GM12878 (cell line): ENCODE measurements at regions not wholly inside any gene's neighbourhood (a gene's known extent, or its start where the extent isn't known, plus 50 kb on each side); places are given as distances from the start of the nearest gene placed in this dataset.

Experiments used
- BRCA1 ChIP-seq: IDR thresholded peaks from 2 replicates; pipeline ENCODE4 v1.6.1; 2011; ENCODE audit warnings: low read depth, low read length, improper control_type of control experiment
- NFIC ChIP-seq: IDR thresholded peaks from 2 replicates; pipeline ENCODE4 v1.6.1; 2012; ENCODE audit warnings: low read depth, mild to moderate bottlenecking, inconsistent platforms, low read length, moderate library complexity
- POLR2AphosphoS5 ChIP-seq: IDR thresholded peaks from 2 replicates; pipeline ENCODE4 v1.6.1; 2011; ENCODE audit warnings: mild to moderate bottlenecking, low read length, inconsistent platforms
- SPI1 ChIP-seq: IDR thresholded peaks from 2 replicates; pipeline ENCODE4 v1.6.1; 2011; ENCODE audit warnings: low read depth, mild to moderate bottlenecking, low read length, moderate library complexity, borderline replicate concordance; ENCODE audit not compliant: insufficient read depth
- TBL1XR1 ChIP-seq: IDR thresholded peaks from 2 replicates; pipeline ENCODE4 v1.6.1; 2012; ENCODE audit warnings: low read depth, low read length, improper control_type of control experiment
- ZBTB11 ChIP-seq: fragments of 450-650 bp; formaldehyde crosslinking; IDR thresholded peaks from 2 replicates; pipeline ENCODE4 v1.5.0; 2022; ENCODE audit warnings: mild to moderate bottlenecking, missing genetic modification characterization
- ZSCAN29 ChIP-seq: fragments of 450-650 bp; IDR thresholded peaks from 2 replicates; pipeline ENCODE4 v1.6.1; 2017; ENCODE audit warnings: mild to moderate bottlenecking, moderate library complexity

GRCh38 chr4:103904123-103904522 is 184.3 kb upstream of the TACR3 start:
- TF ChIP-seq BRCA1, result no peak
- TF ChIP-seq SPI1, result no peak
- no peak for TF ChIP-seq ZBTB11 (CRISPR knock-in tag)
- TF ChIP-seq NFIC, result no peak
- no peak for TF ChIP-seq ZSCAN29
- TF ChIP-seq TBL1XR1, result no peak
- no peak for TF ChIP-seq POLR2AphosphoS5
